ENCODE measurements at regions not wholly inside any gene's neighbourhood (a gene's known extent, or its start where the extent isn't known, plus 50 kb on each side); places are given as distances from the start of the nearest gene placed in this dataset.

DNA sequence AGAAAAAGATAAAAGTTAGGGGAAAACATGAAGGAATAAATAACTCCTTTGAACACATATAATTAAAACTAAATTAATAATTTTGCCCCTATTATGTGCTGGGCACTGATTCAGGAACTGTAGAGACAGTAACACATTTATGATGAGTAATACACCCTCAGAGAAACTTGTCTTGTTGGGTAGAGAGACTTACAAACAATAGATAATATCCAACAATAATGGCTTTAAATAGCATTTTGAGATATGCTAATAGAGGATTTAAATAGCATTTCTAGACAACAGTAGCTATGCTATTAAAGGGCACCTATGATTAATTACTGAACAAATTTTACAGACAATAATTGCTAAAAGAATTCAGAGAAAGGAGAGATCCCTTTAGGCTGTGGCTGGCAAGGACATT lies 455.5 kb downstream of the NUF2 start:
- no peak overlapping the region for H3K27ac ChIP-seq
- DNase-seq (ENCODE audit: low read depth, low spot score) = no peak

DNA sequence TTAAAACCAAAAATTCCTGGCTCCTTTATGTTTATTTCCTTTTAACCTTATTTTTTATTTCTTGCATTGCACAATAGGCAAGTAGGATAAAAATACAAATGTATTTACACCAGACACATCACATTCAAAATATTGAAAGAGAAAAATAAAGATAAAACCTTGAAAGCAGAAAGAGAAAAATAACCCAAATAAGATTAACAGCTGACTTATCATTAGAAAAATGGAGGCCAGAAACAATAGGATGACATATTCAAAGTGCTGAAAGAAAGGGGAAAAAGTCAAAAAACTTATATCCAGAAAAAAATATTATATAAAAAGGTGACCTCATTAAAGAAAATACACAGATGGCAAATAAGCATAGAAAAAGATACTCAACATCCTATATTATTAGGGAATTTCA lies 459.4 kb downstream of the NUF2 start:
- DNase-seq (ENCODE audit: low read depth, low spot score) = no peak
- H3K27ac ChIP-seq = no peak overlapping the region

DNA sequence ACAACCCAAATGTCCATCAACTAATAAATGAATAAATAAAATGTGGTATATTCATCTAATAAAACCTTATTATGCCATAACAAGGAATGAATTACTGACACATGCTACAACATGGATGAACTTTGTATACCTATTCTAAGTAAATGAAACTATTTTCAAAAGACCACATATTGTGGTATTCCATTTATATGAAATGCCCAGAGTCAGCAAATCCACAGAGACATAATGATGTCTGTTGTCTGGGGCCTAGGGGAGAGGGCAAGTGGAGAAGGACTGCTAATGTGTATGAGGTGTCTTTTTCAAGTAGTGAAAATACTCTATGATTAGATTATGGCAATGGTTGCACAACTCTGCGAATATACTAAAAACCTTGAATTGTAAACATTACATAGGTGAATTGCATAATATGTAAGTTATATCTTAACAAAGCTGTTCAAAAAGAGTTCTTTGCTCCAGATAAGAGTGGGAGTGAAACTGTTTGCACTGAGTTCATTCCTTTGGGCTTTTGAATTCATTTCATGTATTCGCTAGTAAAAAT lies 464.2 kb downstream of the NUF2 start:
- no peak overlapping the region for H3K27ac ChIP-seq
- DNase-seq (ENCODE audit: low read depth, low spot score) = no peak

DNA sequence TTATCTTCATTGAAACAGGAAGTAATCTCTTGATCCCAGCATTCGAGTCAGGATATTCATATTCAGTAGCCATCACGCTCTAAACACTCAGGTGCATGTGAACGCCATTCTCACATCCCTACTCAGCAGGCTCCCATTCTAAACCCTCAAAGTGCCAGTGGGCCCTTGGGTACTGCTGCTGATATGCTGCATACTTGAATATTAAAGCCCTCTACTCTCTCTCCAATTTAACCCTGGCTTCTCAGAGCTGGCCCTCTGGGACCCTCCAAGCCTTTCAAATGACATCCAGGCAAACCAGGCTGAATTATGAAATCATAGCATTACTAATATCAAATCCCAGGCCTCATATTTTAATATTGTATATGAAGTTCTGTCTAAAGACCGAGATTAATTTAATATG lies 468.2 kb downstream of the NUF2 start:
- no peak for DNase-seq (ENCODE audit: low read depth, low spot score)
- no peak overlapping the region for H3K27ac ChIP-seq

DNA sequence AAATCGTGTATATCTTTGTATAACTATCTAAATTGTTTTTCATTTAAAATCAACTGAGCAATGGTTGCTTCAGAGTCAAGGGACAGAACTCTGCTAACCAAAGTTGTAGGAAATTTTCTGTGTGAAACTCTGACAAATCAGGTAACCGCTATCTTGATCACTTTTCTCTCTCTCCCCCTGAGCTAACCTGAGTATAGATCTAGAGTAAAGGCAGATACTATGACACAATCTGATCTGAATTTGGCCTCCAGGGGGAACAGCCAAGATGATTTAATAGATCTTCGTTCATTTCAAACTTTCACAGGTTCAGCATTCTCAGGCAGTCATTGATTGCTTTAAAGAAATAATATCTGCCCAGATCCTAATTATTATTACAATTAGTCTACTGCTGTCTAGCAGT lies 472.8 kb downstream of the NUF2 start:
- no peak overlapping the region for H3K27ac ChIP-seq
- DNase-seq (ENCODE audit: low read depth, low spot score) = no peak

DNA sequence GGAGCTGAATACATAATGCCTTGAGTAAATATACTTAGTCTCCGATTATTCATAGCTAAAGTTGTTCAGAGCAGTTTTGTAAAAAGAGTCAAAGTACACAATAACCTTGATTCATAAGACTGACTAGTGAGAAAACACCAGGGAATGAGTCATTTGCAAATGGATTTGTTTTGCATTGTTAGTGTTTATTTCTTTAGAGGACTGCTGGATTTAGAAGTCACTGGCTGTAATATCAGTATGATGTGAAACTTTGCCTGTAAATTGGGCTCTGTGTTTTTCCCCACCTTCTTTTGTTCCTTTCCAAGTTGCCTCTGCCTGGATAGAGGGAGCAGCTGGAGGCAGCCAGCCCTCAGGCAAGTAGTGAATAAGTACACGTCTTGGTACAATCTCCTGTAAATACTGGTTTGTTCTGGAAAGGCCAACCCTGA lies 474.7 kb downstream of the NUF2 start:
- peak overlapping the region; percentile 57 for H3K27ac ChIP-seq
- peak; percentile 91 for DNase-seq (ENCODE audit: low read depth, low spot score)

DNA sequence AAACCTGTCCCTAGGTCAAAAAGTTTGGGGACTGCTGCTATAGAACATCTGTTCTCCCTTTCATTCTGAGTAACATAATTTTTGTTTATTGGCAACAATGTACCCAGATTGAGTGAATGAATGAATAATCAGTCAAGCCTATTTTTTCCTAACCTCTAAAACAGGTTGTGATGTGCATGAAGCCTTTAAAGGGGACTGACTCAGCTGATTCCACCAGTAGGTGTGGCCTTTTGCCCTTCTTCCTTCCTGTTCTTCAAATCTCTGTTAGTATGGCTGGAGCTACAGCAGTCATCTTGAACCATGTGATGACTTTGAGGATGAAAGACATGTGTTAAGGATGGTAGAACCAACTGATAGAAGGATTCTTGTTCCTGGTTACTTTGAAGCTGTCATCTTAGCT lies 476.1 kb downstream of the NUF2 start:
- no peak for DNase-seq (ENCODE audit: low read depth, low spot score)
- no peak overlapping the region for H3K27ac ChIP-seq

DNA sequence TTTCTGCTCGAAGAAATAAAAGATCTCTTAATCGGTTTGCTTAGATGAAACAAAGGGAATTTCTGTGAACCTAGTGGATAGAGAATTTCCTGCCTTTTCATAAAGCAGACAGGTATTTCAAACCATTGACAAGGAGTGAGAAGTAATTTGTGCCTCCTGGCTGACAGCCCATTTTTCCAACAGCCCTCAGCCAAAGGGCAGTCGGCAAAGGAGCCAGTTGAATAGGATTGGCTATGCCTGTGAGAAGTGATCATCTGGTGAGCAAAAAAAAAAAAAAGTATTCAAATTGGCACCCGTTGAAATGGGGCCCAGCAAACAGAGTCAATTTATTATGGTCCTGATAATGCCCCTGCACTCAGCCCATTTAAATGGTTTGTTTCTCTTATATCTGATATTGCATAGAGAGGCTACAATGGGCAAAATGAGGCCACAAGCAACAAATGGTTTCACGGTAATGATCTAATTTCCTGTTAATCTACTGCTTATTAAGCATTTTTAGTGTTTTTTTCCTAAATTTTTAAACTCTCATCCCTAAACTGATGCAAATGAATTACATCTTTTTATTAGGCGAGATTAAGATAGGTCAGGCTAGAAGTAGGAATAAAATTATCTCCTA lies 477.5 kb downstream of the NUF2 start:
- DNase-seq (ENCODE audit: low read depth, low spot score) = no peak
- no peak overlapping the region for H3K27ac ChIP-seq

DNA sequence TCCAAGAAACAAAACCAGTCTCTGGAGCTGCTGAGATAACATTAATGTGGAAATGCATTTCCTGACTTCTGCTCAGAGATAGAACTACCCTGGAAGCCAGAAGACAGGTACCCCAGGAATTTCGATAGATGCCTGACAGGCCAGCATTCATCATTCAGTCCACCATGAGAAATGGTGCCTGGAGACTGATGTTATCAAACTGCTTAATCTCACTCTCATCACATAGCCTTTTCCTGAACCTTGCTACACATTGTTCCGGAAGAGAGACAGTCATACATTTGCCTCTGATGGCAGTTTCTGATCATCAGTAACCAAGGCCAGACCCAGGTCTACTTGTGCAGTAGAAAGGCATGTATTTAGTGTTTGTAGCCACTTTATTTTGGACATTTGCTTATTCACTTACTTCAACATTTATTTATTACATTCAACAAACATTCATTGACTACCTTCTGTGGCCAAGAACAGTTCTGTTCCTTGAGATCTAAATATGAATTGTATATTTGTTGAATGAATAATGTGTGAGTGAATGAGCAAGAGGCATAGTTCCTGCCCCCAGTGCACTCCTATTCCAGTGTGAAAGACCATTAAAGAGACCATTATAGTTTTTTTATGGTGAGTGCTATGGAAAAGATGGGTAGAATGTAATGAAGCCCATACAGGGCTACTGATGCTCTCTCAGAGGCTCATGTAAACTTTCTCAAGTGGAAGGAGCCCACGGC lies 485.7 kb downstream of the NUF2 start:
- H3K27ac ChIP-seq = no peak overlapping the region
- no peak for DNase-seq (ENCODE audit: low read depth, low spot score)

DNA sequence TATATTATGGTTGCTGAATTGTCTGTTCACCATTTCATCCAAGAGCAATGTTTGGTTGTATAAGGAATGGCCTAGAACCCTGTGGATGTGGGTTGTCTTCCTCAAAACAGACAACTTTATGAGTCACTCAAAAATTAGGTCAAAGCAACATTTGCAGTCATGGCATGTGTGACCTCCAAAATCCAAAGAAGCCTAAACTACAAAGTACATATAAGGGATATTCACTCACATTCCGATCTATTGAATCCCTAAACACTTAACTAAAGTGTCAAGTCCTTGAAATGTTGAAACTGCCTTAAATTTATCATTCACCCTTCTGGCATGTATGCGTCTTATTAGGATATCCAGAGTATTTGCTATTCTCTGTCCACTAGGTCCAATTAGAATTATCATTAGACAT lies 491.5 kb downstream of the NUF2 start:
- no peak overlapping the region for H3K27ac ChIP-seq
- DNase-seq (ENCODE audit: low read depth, low spot score) = no peak

DNA sequence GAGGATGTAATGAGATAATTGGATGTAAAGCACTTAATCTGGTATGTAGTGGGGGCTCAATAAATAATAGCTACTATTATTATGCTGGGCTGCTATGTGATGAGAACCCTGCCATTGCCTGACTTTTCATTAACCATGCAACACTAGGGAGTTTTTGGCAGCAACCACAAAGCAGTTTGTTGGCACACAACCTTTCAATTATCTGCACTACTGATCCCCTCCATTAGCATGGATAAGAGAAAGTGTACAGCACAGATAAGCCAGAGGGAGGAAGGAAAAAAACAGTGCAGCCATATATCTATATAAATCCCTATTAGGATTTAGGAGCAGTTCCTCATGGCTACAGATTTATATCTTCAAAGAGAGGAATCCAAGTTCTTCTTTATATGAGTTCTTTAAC lies 498.5 kb downstream of the NUF2 start:
- no peak for DNase-seq (ENCODE audit: low read depth, low spot score)
- no peak overlapping the region for H3K27ac ChIP-seq

DNA sequence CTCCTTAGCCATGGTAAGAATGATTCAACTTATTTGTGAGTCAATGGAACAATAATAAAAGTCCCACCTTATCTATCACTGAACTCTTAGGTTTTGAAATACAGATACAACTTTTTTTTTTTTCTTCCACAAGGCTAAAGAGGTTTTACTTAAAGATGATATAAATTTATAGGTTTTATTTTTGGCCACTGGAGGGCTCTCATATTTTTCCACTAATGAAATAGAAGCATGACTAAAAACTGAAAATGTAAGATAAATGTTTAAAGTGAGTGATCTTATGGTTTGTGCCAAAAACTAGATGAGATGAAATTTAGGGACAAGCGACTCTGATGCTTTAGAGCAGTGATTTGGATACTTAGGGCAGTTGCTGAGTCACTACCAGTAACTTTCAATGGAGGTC lies 499.0 kb downstream of the NUF2 start:
- DNase-seq (ENCODE audit: low read depth, low spot score) = no peak
- H3K27ac ChIP-seq = no peak overlapping the region

DNA sequence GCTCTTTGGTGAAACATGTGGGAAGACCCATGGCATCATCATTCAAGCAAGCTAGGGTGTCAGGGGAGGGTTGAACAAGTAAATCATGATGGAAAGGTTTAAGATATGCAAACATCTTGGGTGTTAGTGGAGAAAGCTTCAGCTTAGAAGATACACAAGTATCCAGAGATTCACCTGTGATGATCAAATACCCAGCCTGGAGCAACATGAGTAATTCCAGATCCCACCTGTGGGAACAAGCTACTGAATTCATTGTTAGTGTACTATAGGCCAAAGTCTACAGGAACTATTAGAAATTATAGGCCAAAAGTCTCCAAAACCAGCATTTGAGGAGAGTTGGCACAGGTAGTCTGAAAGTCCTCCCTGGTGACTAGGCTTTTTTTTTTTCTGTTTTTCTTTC lies 499.9 kb downstream of the NUF2 start:
- no peak for DNase-seq (ENCODE audit: low read depth, low spot score)
- H3K27ac ChIP-seq = no peak overlapping the region

DNA sequence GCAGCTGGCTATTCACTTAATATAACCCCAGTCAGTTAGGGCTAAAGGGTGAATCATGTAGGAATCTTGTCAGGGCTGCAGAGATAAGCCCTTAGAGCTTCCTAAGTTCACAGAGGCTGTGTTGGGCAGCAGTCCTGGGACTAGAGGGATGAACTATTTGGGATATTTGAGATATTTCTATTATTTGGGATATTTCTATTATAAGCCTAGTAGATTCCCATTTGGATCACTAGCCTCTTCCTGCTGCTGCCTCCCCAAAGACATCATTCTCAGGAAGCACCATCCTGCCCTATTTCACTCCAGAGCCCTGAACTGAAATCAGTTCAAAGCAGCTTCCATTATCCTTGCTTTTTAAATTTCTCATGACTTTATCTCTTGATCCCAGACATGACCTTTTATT lies 501.3 kb downstream of the NUF2 start:
- DNase-seq (ENCODE audit: low read depth, low spot score) = no peak

DNA sequence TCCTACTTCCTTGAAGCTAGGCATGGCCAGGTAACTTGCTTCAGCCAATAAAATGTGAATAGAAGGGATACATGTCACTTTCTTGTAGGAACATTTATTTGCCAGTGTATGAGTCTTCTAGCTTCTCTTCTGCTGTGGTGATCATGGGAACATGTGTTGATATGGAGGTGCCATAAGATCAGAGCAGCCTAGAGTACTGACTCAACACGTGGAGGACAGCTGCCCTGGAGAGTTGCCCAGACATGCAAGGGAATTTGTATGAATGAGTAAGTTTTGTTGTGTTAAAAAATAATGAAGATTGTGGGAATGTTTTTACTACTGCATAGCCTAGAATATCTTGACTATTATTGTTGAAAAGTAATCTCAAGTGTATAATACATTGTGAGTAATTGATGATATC lies 502.3 kb downstream of the NUF2 start:
- H3K27ac ChIP-seq = peak overlapping the region; percentile 8
- peak; percentile 82 for DNase-seq (ENCODE audit: low read depth, low spot score)

More for the DNA sequence above, 501.3 kb downstream of the NUF2 start:
- H3K27ac ChIP-seq = no peak overlapping the region

DNA sequence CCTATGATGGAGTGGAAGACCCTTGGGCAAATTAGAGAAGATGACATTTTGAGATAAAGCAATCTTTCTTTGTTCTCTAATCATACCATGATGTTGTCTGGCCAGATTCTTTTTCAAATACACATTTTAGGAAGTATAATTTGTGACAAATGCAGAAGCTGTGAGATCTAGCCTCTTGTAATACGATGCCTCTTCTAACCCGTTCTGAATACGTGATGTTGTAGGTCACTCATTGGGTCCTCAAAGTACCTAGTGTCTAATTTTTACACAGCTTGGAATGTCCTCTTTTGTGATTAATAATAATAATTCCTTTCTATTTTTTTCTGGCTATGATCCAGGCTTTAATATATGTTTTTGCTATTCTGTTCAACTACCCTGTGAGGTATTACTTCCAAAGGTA lies 502.7 kb downstream of the NUF2 start:
- peak; percentile 36 for DNase-seq (ENCODE audit: low read depth, low spot score)
- peak overlapping the region; percentile 8 for H3K27ac ChIP-seq

DNA sequence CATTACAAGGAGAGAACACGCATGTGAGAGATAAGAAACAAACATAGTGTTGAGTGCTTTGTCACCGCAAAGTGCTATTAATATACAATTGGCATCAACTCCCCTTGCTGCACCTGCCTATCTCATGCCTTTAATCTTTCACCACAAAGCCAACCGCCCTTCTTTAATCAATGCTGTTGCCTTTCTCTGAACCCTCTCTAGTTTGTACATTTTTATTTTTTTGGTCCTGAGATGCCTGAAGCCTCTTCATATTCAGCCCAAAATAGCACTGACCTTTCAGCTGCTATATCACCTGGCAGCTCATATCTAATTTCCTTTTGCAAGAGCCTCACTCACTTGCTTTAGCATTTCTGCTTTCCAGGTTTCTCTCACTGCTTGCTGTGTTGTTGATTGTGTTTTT lies 504.7 kb downstream of the NUF2 start:
- no peak for DNase-seq (ENCODE audit: low read depth, low spot score)
- H3K27ac ChIP-seq = no peak overlapping the region

DNA sequence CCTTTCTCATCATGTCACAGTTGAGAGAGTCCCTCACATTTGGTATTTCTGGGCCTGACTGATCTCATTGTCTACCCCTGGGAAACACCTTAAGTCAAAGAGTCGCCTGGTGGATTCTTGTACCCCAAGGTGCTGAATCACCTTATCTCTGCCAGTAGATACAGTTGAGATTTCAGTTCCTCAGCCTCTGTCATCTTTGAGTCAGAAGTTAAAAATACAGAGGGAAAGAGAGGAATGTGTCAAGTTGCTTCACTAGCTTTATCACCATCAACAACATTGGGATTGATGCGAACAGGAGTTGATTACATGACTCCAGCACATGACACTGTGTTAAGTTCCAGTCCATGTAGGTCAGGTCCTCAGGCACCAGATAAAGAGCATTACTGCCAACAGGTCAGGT lies 513.0 kb downstream of the NUF2 start:
- no peak overlapping the region for H3K27ac ChIP-seq
- DNase-seq (ENCODE audit: low read depth, low spot score) = no peak

DNA sequence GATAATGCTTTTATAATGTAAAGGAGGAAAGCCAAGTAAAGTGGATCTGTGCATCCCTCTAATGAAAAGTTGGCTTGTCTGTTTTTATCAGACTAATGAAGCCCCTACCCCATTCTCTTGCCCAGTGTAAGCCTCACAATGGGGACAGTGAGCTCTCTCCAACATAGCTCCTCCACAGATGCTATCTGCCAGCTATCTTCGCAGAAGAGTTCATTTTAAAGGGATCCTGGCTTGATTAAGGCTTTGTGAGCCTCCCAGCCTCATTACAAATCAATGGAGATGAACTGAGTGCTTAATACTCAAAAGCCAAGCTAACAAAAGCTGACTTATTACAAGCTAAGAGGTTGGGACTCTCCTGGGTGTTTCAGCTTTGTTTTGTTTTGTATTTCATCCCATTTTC lies 514.7 kb downstream of the NUF2 start:
- no peak overlapping the region for H3K27ac ChIP-seq
- DNase-seq (ENCODE audit: low read depth, low spot score) = no peak

DNA sequence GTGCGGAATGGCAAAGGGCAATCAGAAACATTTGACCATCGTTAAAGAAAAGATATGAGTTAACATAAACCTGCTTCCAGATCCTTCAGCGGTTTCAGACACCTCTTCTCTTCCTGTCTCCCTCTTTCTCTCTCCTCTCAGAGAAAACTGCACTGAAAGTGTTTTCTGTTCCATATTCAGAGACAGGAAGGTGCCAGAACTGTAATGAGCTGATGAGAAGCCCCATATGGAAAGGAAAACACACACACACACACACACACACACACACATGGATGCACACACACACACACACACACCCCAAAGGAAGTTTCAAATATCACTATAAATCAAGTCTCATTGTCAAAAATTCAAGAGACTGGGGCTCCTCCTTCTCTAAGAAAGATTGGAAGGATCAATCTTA lies 515.5 kb downstream of the NUF2 start:
- H3K27ac ChIP-seq = no peak overlapping the region

DNA sequence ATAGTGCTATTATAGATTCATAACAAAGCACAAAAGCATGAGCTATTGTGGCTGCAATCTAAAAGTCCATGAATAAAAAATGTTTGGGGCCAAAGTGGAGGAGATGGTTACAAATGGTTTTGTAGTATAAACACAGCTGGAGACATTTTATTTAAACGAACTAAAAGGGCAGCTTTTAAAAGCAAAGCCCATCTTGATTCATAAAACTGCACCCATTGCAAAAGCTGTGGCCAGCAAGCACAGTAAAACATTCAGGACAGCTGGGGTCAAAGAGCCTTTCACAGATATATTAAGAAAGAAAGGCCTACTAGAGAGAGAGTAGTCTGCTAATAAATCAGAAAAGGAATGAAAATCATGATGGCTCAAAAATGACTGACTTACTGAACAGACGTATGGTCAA lies 520.8 kb downstream of the NUF2 start:
- DNase-seq (ENCODE audit: low read depth, low spot score) = no peak
- no peak overlapping the region for H3K27ac ChIP-seq

More for the DNA sequence above, 515.5 kb downstream of the NUF2 start:
- DNase-seq (ENCODE audit: low read depth, low spot score) = no peak

DNA sequence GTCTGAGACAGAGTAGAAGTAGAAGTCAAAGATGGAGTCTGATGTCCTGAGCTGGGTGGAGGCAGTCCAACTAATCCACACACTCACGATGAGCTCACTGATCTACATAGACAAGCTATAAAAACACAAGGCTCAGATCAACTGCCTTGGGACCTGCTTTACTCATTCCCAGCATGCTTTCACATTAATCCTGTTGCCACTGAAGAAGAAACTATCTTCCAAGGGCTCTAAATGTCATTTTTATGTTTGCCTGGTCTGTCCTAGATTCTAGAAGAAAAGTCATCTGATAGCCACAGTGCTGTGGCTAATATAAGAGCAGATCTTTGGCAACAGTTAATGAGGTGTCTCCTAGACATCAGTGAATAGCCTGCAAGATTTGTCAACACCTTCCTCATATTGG lies 522.7 kb downstream of the NUF2 start:
- H3K27ac ChIP-seq = no peak overlapping the region
- peak; percentile 37 for DNase-seq (ENCODE audit: low read depth, low spot score)

Measured in epithelial cell of prostate (primary cell).